Lower leg skin (tissue), 3 donors: ENCODE measurements at regions not wholly inside any gene's neighbourhood (a gene's known extent, or its start where the extent isn't known, plus 50 kb on each side); places are given as distances from the start of the nearest gene placed in this dataset.

Source experiments
- POLR2A ChIP-seq, 2 donors: fragments of 450-650 bp; IDR thresholded peaks; one replicate each; pipeline ENCODE4 v1.6.1; 2016 to 2017; ENCODE audit warnings: antibody characterized with exemption in 2 of 2, mild to moderate bottlenecking in 1 of 2, moderate library complexity in 1 of 2
- TF ChIP-seq, protein P1 (sequence below), 3 donors: fragments of 450-650 bp; IDR thresholded peaks; one replicate each; pipeline ENCODE4 v1.5.1; 2016; ENCODE audit warnings: antibody characterized with exemption in 3 of 3, mild to moderate bottlenecking in 3 of 3, moderate library complexity in 2 of 3

DNA sequence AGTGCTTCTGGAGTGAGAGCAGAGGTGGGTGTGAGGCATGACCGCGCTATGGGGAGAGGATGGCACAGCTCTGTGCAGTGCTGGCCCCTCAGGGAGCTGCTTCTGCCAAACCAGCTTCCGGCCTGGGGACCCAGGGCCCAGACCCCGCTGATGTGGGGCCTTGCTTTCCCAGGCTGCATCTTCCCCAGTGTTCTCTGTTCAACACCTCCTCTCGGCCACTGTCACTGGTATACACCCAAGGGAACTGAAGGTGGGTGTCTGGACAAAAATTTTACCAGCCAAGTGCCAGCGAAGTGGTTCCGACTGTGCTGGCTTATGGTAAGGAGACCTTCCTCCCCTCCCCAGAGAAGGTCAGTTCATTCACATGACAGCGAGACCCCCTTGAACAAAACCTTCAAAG, 179.1 kb downstream of the AACS start:
- no peak for TF ChIP-seq POLR2A (IDR thresholded peaks at IDR 0.05)
- TF ChIP-seq, protein P1, sequence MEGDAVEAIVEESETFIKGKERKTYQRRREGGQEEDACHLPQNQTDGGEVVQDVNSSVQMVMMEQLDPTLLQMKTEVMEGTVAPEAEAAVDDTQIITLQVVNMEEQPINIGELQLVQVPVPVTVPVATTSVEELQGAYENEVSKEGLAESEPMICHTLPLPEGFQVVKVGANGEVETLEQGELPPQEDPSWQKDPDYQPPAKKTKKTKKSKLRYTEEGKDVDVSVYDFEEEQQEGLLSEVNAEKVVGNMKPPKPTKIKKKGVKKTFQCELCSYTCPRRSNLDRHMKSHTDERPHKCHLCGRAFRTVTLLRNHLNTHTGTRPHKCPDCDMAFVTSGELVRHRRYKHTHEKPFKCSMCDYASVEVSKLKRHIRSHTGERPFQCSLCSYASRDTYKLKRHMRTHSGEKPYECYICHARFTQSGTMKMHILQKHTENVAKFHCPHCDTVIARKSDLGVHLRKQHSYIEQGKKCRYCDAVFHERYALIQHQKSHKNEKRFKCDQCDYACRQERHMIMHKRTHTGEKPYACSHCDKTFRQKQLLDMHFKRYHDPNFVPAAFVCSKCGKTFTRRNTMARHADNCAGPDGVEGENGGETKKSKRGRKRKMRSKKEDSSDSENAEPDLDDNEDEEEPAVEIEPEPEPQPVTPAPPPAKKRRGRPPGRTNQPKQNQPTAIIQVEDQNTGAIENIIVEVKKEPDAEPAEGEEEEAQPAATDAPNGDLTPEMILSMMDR (IDR thresholded peaks at IDR 0.05) = no peak
